T-helper 1 cell treated with Interleukin-12 subunit alpha and Interleukin-12 subunit beta and Interleukin-4 antibody, amounts not matched to agents 30 μg/mL and 1 μg/mL, for 36 hours (primary cell): ENCODE measurements at regions not wholly inside any gene's neighbourhood (a gene's known extent, or its start where the extent isn't known, plus 50 kb on each side); places are given as distances from the start of the nearest gene placed in this dataset.
"Not testable (repeated sequence)": the region's sequence is repeated elsewhere in the genome, so short reads cannot be mapped to it uniquely, and the experiment has no call there.

Source experiments
- H3K27ac Mint-ChIP-seq: one replicate; pipeline ENCODE4 v1.8.0; 2021; ENCODE audit warnings: mild to moderate bottlenecking, mixed read lengths
- H3K27me3 Mint-ChIP-seq: one replicate; pipeline ENCODE4 v1.8.0; 2021; ENCODE audit warnings: low read depth, mixed read lengths
- H3K36me3 Mint-ChIP-seq: one replicate; pipeline ENCODE4 v1.8.0; 2021; ENCODE audit warnings: low read depth, mixed read lengths
- H3K4me1 Mint-ChIP-seq: one replicate; pipeline ENCODE4 v1.8.0; 2021; ENCODE audit warnings: low read depth, mixed read lengths
- H3K4me3 Mint-ChIP-seq: one replicate; pipeline ENCODE4 v1.8.0; 2021; ENCODE audit warnings: mild to moderate bottlenecking, moderate library complexity, mixed read lengths
- H3K9me3 Mint-ChIP-seq: one replicate; pipeline ENCODE4 v1.8.0; 2021; ENCODE audit warnings: mixed read lengths

DNA sequence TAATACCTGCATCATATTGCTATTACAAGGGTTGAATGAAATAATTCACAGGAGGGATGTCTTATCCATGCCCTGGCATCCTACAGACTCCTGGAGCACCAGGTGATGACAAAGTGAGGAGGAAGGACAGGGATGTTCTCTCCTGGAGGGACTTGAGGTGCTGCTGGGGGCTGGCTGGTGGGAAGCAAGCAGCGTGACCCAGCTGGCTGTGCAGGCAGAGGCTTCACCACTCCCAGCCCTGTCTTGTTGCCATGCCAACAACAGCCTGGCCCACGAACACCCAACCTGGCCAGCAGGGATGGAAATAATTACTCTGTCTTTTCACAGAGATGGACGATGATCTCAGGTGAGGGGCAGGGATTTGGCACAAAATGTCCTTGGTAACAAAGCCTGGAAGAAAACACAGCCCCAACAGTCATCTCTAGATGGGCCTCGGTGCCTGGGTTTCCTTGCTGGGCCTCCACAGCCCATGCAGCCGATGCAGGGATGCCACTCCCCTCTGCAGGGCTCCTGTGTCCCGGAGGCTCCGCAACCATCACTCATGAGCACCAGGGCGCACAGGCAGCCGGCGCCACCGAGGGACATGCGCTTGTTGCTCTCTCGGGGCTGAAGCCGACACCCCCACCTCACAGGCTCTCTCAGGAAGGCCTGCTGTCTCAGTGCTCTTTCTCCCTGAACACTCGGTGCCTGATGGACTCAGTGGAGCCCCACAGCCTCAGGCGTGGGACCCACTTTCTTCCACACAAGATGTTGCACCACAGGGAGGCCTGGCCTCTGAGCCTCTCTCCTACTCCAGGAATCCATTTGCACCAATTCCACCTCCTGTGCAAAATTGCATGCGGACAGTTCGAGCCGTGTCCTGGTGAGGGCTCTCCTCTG is 205.9 kb downstream of the LAT start:
- H3K9me3 Mint-ChIP-seq, H3K27ac Mint-ChIP-seq, H3K4me1 Mint-ChIP-seq, H3K27me3 Mint-ChIP-seq, H3K4me3 Mint-ChIP-seq, H3K36me3 Mint-ChIP-seq: not testable (repeated sequence)

- not testable (repeated sequence) for H3K36me3 Mint-ChIP-seq
Observed at GRCh38 chr16:29188806-29189205, 204.0 kb downstream of the LAT start.

DNA sequence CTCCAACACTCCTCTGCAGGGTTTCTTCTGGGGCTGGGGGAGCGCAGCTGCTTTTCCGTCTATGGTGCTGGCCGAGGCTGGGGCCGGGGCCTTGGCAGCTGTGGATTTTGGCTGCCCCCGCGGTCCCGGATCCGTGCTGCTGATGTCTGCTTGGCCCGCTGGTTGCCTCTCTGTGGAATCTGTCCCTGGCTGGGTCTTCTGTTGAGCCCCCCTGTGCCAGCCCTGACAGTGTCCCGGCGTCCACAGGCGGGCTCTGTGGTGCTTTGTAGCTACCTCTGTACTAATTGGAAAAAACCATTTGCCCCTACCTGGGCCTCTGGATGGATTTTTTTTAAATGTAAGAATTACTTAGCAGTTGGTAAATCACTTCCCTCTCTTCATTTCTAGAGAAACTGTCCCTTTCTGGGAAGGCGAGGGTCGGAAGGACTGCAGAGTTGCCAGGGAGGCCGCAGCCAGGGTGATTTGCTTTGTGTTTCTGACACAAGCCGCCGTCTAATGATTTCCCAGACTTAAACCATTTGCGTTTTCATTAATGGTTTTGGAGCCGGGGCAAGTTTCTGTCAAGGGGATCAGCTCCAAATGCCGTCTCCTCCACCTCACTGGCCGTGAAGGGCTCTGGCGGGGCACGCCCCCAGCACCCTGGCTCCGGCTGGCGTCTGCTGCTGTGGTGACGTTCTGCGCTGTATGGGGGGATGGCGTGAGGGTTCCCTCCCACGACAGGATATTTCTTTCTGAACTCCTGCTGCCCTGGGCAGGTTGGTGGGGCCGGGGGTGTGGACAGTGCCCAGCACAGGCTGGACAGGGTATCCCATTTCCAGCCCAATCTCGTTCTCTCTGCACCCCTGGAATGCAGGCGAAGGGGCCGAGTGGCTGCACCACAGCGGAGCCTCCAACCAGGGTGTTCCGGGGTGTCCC is 201.7 kb downstream of the LAT start:
- H3K36me3 Mint-ChIP-seq, H3K27me3 Mint-ChIP-seq, H3K4me3 Mint-ChIP-seq, H3K27ac Mint-ChIP-seq, H3K9me3 Mint-ChIP-seq, H3K4me1 Mint-ChIP-seq: not testable (repeated sequence)

More at GRCh38 chr16:29188806-29189205, 204.0 kb downstream of the LAT start:
- H3K27ac Mint-ChIP-seq, H3K4me3 Mint-ChIP-seq, H3K9me3 Mint-ChIP-seq, H3K4me1 Mint-ChIP-seq, H3K27me3 Mint-ChIP-seq: not testable (repeated sequence)

GRCh38 chr16:29185872-29186271 is 201.0 kb downstream of the LAT start:
- H3K9me3 Mint-ChIP-seq, H3K27ac Mint-ChIP-seq, H3K4me3 Mint-ChIP-seq, H3K36me3 Mint-ChIP-seq, H3K27me3 Mint-ChIP-seq, H3K4me1 Mint-ChIP-seq: not testable (repeated sequence)

- H3K4me3 Mint-ChIP-seq, H3K9me3 Mint-ChIP-seq, H3K27me3 Mint-ChIP-seq, H3K36me3 Mint-ChIP-seq, H3K4me1 Mint-ChIP-seq, H3K27ac Mint-ChIP-seq: not testable (repeated sequence)
Observed at GRCh38 chr16:29184738-29185438, 200.0 kb downstream of the LAT start.

DNA sequence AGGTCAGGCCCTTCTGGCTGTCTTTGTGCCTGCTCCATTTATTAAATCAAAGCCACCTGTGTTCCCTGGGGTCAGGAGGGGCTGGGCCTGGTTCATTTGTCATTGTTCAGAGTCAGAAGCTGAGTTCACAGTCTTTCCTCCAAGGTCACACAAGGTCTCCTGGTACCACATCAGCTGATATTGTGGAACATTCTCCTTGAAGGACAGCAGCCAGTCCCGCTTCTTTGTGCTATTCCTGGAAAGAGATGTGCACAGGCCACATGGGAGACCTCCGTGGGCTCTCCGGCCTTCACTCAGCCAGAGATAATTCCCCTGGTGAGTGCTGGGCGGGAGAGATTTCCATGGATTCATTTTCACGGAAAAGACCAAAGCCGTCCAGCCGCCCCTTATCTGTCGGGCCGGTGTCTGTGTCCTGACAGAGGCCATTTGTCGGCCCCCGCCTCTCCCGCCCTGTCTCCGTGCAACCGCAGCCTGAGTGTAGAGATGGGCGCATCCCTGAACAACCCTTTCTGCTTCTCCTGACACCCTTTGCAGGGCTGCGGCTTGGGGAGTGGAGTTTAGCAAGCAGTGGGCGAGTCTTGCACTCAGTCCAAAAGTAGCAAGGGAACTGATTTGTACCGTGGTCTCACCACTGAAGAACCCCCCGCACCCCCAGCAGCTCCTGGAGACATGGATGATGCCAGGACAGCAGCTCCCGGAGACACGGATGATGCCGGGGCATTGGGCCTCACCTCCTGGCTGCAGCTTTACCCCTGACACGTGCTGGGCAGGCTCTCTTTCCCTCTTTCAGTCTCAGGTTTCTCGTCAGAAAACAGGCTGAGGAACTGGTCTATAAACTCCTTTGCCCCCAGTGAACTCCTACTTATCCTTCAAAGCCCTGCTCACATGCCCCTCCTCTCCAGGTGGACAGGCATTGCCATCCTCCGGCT is 198.4 kb downstream of the LAT start:
- H3K4me1 Mint-ChIP-seq, H3K36me3 Mint-ChIP-seq, H3K4me3 Mint-ChIP-seq, H3K27ac Mint-ChIP-seq, H3K27me3 Mint-ChIP-seq, H3K9me3 Mint-ChIP-seq: not testable (repeated sequence)

- Mint-ChIP-seq H3K4me1 (no peaks in the 10 kb centered on the region), H3K27ac (no peak overlapping the region), H3K36me3 (no peaks in the 10 kb centered on the region), H3K9me3 (no peaks in the 10 kb centered on the region), H3K4me3 (no peak overlapping the region), H3K27me3 (no peaks in the 10 kb centered on the region)
Observed at GRCh38 chr16:29182501-29182900, 197.6 kb downstream of the LAT start.

GRCh38 chr16:29181921-29182411 is 197.1 kb downstream of the LAT start:
- not testable (repeated sequence) for H3K4me3 Mint-ChIP-seq, H3K27ac Mint-ChIP-seq, H3K4me1 Mint-ChIP-seq, H3K27me3 Mint-ChIP-seq, H3K36me3 Mint-ChIP-seq, H3K9me3 Mint-ChIP-seq

DNA sequence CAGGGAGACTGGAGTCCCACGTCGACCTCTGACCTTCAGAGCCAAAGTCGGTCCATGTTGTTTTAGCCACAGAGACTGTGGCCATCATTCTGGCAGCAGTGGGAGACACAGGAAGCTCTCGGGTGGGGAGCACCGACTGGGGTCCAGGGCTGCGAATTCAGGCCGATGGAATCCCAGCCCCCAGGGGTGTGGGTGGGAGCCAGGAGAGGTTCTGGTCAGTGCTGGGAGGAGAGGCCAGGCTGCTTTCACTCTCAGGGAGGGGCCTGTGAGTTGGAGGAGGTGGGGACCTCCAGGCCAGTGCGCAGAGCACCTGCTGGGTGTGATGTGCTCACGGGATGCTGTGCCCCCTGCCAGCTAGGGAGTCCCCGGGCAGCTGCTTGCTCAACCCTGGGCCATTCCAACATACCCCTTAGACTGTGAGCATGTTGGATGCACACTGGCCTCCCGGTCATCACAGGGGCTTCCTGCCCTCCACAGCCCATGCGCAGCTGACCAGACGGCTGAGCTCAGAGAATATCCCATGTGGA is 196.5 kb downstream of the LAT start:
- not testable (repeated sequence) for H3K4me3 Mint-ChIP-seq, H3K27ac Mint-ChIP-seq, H3K36me3 Mint-ChIP-seq, H3K9me3 Mint-ChIP-seq, H3K4me1 Mint-ChIP-seq, H3K27me3 Mint-ChIP-seq

- not testable (repeated sequence) for H3K4me1 Mint-ChIP-seq
Observed at GRCh38 chr16:29180206-29180600, 195.4 kb downstream of the LAT start.

DNA sequence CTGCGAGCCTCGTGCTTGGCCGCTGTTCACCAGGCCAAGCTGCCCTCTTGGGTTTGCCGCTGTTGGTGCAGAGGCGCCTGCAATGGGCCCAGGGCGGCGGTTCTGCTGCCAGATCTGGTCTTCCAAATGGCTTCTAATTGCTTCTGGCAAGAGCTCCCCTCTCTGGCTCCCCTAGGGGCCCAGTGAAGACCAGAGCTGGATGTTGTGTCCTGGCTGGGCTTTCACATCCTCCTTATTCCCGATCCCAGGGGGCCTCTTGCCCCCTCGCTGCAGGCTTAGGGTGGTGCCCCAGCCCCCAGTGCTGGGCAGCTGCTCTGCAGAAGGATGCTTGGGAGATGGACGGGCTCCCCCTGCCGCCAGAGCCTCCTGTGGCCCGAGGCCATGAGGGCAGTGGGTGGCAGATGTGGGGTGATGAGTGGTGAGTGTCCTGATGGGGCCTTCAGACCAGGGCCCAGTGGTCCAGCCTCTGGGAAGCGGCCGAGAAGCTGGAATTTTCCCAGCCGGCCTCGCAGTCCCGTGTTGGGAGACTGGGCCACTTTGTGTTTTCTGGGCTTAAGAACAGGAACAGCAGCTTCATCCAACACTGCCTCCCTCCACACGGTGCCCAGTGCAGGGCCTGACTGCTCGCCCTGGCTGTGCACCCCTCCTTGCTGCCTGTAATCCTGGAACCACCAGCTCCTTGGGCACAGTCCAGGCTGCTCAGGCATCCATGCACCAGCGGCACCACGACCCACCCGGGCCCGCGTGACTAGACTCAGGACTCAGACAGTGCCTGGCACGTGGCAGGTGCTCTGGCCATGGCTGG is 194.8 kb downstream of the LAT start:
- not testable (repeated sequence) for H3K9me3 Mint-ChIP-seq, H3K4me3 Mint-ChIP-seq

More at GRCh38 chr16:29180206-29180600, 195.4 kb downstream of the LAT start:
- not testable (repeated sequence) for H3K9me3 Mint-ChIP-seq, H3K4me3 Mint-ChIP-seq, H3K27ac Mint-ChIP-seq, H3K27me3 Mint-ChIP-seq, H3K36me3 Mint-ChIP-seq

DNA sequence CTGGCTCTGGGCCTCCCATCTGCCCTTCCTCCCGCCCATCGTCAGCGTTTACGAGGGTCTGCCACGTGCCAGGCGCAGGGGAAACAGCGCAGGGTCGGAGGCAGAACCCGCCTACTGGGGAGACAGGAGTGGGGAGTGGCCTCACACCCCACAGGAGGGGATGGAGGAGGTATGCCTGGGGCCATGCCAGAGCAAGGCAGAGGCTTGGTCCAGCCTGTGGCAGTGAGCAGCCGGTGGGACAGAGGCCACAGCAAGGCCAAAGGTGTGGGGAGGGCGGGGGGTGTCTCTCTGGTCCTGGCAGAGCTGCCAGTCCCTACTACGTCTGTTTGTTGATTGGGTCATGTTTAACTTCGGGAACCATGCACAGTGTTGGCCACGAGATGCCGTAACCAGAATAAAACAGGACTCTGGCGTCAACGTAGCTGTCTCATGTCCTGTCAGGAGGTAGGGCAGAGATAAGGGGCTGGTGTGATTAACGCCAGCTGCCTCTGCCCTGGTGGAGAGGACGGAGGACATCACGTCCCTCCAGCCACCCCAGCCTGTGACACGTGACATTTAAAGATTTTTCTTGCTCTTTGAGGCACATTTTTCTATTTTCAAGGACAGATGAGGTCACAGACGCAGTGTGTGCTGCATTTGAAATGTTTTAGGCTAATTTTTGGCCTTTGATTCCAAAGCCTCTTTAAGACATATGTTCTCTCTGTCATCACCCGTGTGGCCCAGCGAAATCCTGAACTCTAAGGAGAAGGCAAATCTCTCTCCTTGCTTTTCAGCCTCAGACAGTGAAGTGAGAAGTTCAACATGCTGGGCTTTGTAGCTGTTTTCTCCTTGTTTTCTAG is 193.3 kb downstream of the LAT start:
- H3K36me3 Mint-ChIP-seq, H3K27ac Mint-ChIP-seq, H3K27me3 Mint-ChIP-seq, H3K4me1 Mint-ChIP-seq, H3K4me3 Mint-ChIP-seq, H3K9me3 Mint-ChIP-seq: not testable (repeated sequence)

More for the DNA sequence above, 194.8 kb downstream of the LAT start:
- not testable (repeated sequence) for H3K27me3 Mint-ChIP-seq, H3K36me3 Mint-ChIP-seq, H3K4me1 Mint-ChIP-seq, H3K27ac Mint-ChIP-seq
